Spleen (tissue), 7 donors: ENCODE measurements at regions not wholly inside any gene's neighbourhood (a gene's known extent, or its start where the extent isn't known, plus 50 kb on each side); places are given as distances from the start of the nearest gene placed in this dataset.

Source experiments
- CTCF ChIP-seq, 11 experiments: fragments of 200-600 bp in 7 of 11; fragments of 450-650 bp in 4 of 11; sonication (generic) in 4 of 11; IDR thresholded peaks in 8 of 11; conservative IDR thresholded peaks in 3 of 11; 1 replicate in 7 of 11; 2 replicates in 4 of 11; pipeline versions ENCODE4 v1.4.0 to v1.8.0; 2016 to 2021; ENCODE audit warnings: antibody characterized with exemption in 11 of 11, inconsistent platforms in 4 of 11, mild to moderate bottlenecking in 1 of 11
- POLR2A ChIP-seq, 3 donors: fragments of 450-650 bp; IDR thresholded peaks; one replicate each; pipeline ENCODE4 v1.5.1; 2017; ENCODE audit warnings: antibody characterized with exemption in 3 of 3, mild to moderate bottlenecking in 1 of 3
- donor health status: DM: no; HTN: no; CAD: no; lungs with moderate emphysema.
- donor health status: DM: no; HTN: no; CAD: no.
- donor health status: DM: no; HTN: no; CAD: no.

GRCh38 chr2:150978053-150978452, 283.6 kb downstream of the RBM43 start:
- TF ChIP-seq CTCF (IDR thresholded peaks at IDR 0.05 in 8 of 11, conservative IDR thresholded peaks at IDR 0.05 in 3 of 11) (no peak), POLR2A (IDR thresholded peaks at IDR 0.05) (no peak)
